Neuron (in vitro differentiated cells): ENCODE measurements at regions not wholly inside any gene's neighbourhood (a gene's known extent, or its start where the extent isn't known, plus 50 kb on each side); places are given as distances from the start of the nearest gene placed in this dataset.
"Not testable (repeated sequence)": the region's sequence is repeated elsewhere in the genome, so short reads cannot be mapped to it uniquely, and the experiment has no call there.

Experiments used
- H2AFZ ChIP-seq: one replicate; pipeline ENCODE4 v1.6.1; 2013; ENCODE audit warnings: low read depth, mild to moderate bottlenecking, inconsistent platforms, low read length, moderate library complexity
- H3K27me3 ChIP-seq: one replicate; pipeline ENCODE4 v1.6.1; 2013; ENCODE audit warnings: low read length; ENCODE audit not compliant: insufficient read depth
- H3K36me3 ChIP-seq: one replicate; pipeline ENCODE4 v1.6.1; 2013; ENCODE audit warnings: low read length; ENCODE audit not compliant: insufficient read depth
- H3K4me1 ChIP-seq: one replicate; pipeline ENCODE4 v1.6.1; 2013; ENCODE audit warnings: low read length; ENCODE audit not compliant: insufficient read depth
- H3K4me3 ChIP-seq: 2 replicates; pipeline ENCODE4 v1.5.1; 2013; ENCODE audit warnings: mild to moderate bottlenecking, low read length, moderate library complexity
- H3K9me3 ChIP-seq: one replicate; pipeline ENCODE4 v1.6.1; 2013; ENCODE audit warnings: low read length

GRCh38 chr13:53408306-53408705, 379.7 kb downstream of the OLFM4 start:
- H2AFZ ChIP-seq: no peak overlapping the region
- no peaks in the 10 kb centered on the region for H3K27me3 ChIP-seq
- H3K36me3 ChIP-seq: no peaks in the 10 kb centered on the region
- H3K4me1 ChIP-seq: peaks cover 6% of the 10 kb centered on the region
- H3K9me3 ChIP-seq: no peaks in the 10 kb centered on the region
- no peak overlapping the region for H3K4me3 ChIP-seq

GRCh38 chr13:53408847-53409568, 380.4 kb downstream of the OLFM4 start:
- no peak overlapping the region for H2AFZ ChIP-seq
- no peaks in the 10 kb centered on the region for H3K9me3 ChIP-seq
- H3K27me3 ChIP-seq: no peaks in the 10 kb centered on the region
- no peak overlapping the region for H3K4me3 ChIP-seq
- H3K36me3 ChIP-seq: no peaks in the 10 kb centered on the region
- H3K4me1 ChIP-seq: peaks cover 6% of the 10 kb centered on the region

- H3K4me1 ChIP-seq: peaks cover 6% of the 10 kb centered on the region
- no peak overlapping the region for H3K4me3 ChIP-seq
- H3K27me3 ChIP-seq: no peaks in the 10 kb centered on the region
- no peaks in the 10 kb centered on the region for H3K36me3 ChIP-seq
- H2AFZ ChIP-seq: peak overlapping the region; percentile 26
- no peaks in the 10 kb centered on the region for H3K9me3 ChIP-seq
These were observed 382.9 kb downstream of the OLFM4 start for GRCh38 chr13:53411463-53411862.

GRCh38 chr13:53415135-53415534, 386.5 kb downstream of the OLFM4 start:
- H3K4me1 ChIP-seq: peaks cover 6% of the 10 kb centered on the region
- no peaks in the 10 kb centered on the region for H3K36me3 ChIP-seq
- no peak overlapping the region for H2AFZ ChIP-seq
- no peaks in the 10 kb centered on the region for H3K9me3 ChIP-seq
- no peak overlapping the region for H3K4me3 ChIP-seq
- H3K27me3 ChIP-seq: no peaks in the 10 kb centered on the region

GRCh38 chr13:53417601-53418000, 389.0 kb downstream of the OLFM4 start:
- Histone ChIP-seq H2AFZ (no peak overlapping the region), H3K9me3 (no peaks in the 10 kb centered on the region), H3K4me3 (no peak overlapping the region), H3K36me3 (no peaks in the 10 kb centered on the region), H3K4me1 (no peaks in the 10 kb centered on the region), H3K27me3 (no peaks in the 10 kb centered on the region)

GRCh38 chr13:53422415-53422814, 393.8 kb downstream of the OLFM4 start:
- Histone ChIP-seq H3K4me1 (no peaks in the 10 kb centered on the region), H2AFZ (no peak overlapping the region), H3K36me3 (no peaks in the 10 kb centered on the region), H3K27me3 (no peaks in the 10 kb centered on the region), H3K9me3 (no peaks in the 10 kb centered on the region), H3K4me3 (no peak overlapping the region)

- H3K36me3 ChIP-seq: no peaks in the 10 kb centered on the region
- H3K9me3 ChIP-seq: peaks cover 3% of the 10 kb centered on the region
- no peak overlapping the region for H3K4me3 ChIP-seq
- no peaks in the 10 kb centered on the region for H3K4me1 ChIP-seq
- H3K27me3 ChIP-seq: no peaks in the 10 kb centered on the region
- peak overlapping the region; percentile 48 for H2AFZ ChIP-seq
These were observed 407.8 kb downstream of the OLFM4 start for GRCh38 chr13:53436396-53436795.

- Histone ChIP-seq H2AFZ (no peak overlapping the region), H3K4me3 (no peak overlapping the region), H3K27me3 (no peaks in the 10 kb centered on the region), H3K36me3 (no peaks in the 10 kb centered on the region), H3K9me3 (peaks cover 3% of the 10 kb centered on the region), H3K4me1 (no peaks in the 10 kb centered on the region)
These were observed 411.0 kb downstream of the OLFM4 start for GRCh38 chr13:53439439-53440225.

- Histone ChIP-seq H3K36me3 (no peaks in the 10 kb centered on the region), H2AFZ (no peak overlapping the region), H3K9me3 (peaks cover 5% of the 10 kb centered on the region), H3K27me3 (no peaks in the 10 kb centered on the region), H3K4me3 (no peak overlapping the region), H3K4me1 (no peaks in the 10 kb centered on the region)
These were observed 414.4 kb downstream of the OLFM4 start for GRCh38 chr13:53442979-53443378.

- H3K27me3 ChIP-seq: no peaks in the 10 kb centered on the region
- H3K4me1 ChIP-seq: no peaks in the 10 kb centered on the region
- H3K36me3 ChIP-seq: no peaks in the 10 kb centered on the region
- H3K9me3 ChIP-seq: peaks cover 6% of the 10 kb centered on the region
- H3K4me3 ChIP-seq: no peak overlapping the region
- no peak overlapping the region for H2AFZ ChIP-seq
These were observed 417.1 kb downstream of the OLFM4 start for GRCh38 chr13:53445686-53446085.

GRCh38 chr13:53447456-53447855, 418.8 kb downstream of the OLFM4 start:
- Histone ChIP-seq H3K4me3 (no peak overlapping the region), H2AFZ (no peak overlapping the region), H3K27me3 (no peaks in the 10 kb centered on the region), H3K9me3 (peaks cover 8% of the 10 kb centered on the region), H3K4me1 (no peaks in the 10 kb centered on the region), H3K36me3 (no peaks in the 10 kb centered on the region)

GRCh38 chr13:53447863-53448262, 419.2 kb downstream of the OLFM4 start:
- Histone ChIP-seq H3K27me3 (no peaks in the 10 kb centered on the region), H3K4me1 (no peaks in the 10 kb centered on the region), H3K36me3 (no peaks in the 10 kb centered on the region), H3K4me3 (no peak overlapping the region), H3K9me3 (peaks cover 8% of the 10 kb centered on the region), H2AFZ (no peak overlapping the region)

GRCh38 chr13:53452263-53452808, 423.7 kb downstream of the OLFM4 start:
- not testable (repeated sequence) for H3K27me3 ChIP-seq, H3K4me1 ChIP-seq, H2AFZ ChIP-seq

More at GRCh38 chr13:53452263-53452808, 423.7 kb downstream of the OLFM4 start:
- not testable (repeated sequence) for H3K9me3 ChIP-seq, H3K36me3 ChIP-seq, H3K4me3 ChIP-seq
